WERI-Rb-1 (cell line): ENCODE measurements at regions not wholly inside any gene's neighbourhood (a gene's known extent, or its start where the extent isn't known, plus 50 kb on each side); places are given as distances from the start of the nearest gene placed in this dataset.

ENCODE experiments used
- DNase-seq: peaks from one replicate; pipeline ENCODE4 v3.0.0-alpha.2; 2020
- H3K27ac ChIP-seq: fragments of 250-450 bp; sonication (Bioruptor Pico); 2 replicates; pipeline ENCODE4 v1.5.1; 2020; ENCODE audit warnings: mild to moderate bottlenecking, moderate library complexity
- H3K27me3 ChIP-seq: fragments of 250-450 bp; sonication (Bioruptor Pico); 2 replicates; pipeline ENCODE4 v1.5.1; 2021; ENCODE audit warnings: mild to moderate bottlenecking, low read depth, moderate library complexity; ENCODE audit not compliant: insufficient read depth, severe bottlenecking
- H3K36me3 ChIP-seq: fragments of 250-450 bp; sonication (Bioruptor Pico); 2 replicates; pipeline ENCODE4 v1.5.1; 2020; ENCODE audit warnings: mild to moderate bottlenecking, moderate library complexity
- H3K4me3 ChIP-seq: 2 replicates; pipeline ENCODE4 v1.5.1; 2011; ENCODE audit warnings: low read depth, mild to moderate bottlenecking, control low read depth, low read length
- H3K9me3 ChIP-seq: fragments of 250-450 bp; sonication (Bioruptor Pico); 2 replicates; pipeline ENCODE4 v1.5.1; 2021; ENCODE audit warnings: mild to moderate bottlenecking, moderate library complexity; ENCODE audit not compliant: severe bottlenecking
- TF ChIP-seq, protein P1 (sequence below): IDR thresholded peaks from 2 replicates; pipeline ENCODE4 v1.5.1; 2011; ENCODE audit warnings: low read depth, mild to moderate bottlenecking, control low read depth, inconsistent platforms, low read length

DNA sequence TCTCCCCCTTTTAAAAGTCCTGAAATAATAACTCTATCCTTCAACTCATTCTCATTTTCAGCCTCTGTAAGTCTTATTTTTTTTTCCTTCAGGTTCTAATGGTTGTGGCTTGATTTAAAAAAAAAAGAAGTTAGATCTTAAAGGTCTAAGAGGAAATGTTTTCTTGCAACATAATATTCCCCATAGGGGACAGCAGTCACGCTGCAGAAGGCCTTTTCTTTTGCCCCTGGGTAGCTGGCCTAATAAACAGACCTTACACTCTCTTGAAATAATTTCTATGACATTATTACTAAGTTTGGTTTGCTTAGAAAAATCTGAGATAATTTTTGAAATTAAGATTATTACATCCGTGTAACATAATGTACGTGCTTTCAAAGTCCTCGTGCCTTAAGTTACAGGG is 564.1 kb upstream of the SPANXN1 start:
- H3K27me3 ChIP-seq: peaks cover 14% of the 10 kb centered on the region
- TF ChIP-seq, protein P1, sequence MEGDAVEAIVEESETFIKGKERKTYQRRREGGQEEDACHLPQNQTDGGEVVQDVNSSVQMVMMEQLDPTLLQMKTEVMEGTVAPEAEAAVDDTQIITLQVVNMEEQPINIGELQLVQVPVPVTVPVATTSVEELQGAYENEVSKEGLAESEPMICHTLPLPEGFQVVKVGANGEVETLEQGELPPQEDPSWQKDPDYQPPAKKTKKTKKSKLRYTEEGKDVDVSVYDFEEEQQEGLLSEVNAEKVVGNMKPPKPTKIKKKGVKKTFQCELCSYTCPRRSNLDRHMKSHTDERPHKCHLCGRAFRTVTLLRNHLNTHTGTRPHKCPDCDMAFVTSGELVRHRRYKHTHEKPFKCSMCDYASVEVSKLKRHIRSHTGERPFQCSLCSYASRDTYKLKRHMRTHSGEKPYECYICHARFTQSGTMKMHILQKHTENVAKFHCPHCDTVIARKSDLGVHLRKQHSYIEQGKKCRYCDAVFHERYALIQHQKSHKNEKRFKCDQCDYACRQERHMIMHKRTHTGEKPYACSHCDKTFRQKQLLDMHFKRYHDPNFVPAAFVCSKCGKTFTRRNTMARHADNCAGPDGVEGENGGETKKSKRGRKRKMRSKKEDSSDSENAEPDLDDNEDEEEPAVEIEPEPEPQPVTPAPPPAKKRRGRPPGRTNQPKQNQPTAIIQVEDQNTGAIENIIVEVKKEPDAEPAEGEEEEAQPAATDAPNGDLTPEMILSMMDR: no peak
- H3K36me3 ChIP-seq: no peaks in the 10 kb centered on the region
- no peak for DNase-seq
- H3K9me3 ChIP-seq: no peaks in the 10 kb centered on the region
- no peak overlapping the region for H3K4me3 ChIP-seq
- no peak overlapping the region for H3K27ac ChIP-seq

DNA sequence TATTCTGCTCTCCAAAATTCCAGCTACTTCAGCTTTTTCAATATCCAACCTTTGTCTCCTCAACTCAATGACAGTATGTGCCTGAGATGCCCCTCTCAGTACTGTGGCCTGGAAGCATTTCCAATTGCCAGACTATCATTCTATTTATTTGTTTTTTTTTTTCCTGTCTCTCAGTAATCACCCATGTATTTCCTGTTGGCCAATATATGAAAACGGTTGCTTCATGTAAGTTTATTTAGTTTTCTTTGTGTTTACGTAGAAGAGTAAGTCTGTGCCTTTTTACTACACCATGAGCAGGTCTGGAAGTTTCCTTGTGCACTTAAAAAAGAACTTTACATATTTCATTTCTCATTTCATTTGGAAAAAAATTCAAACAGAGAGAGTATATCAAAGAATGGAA is 537.5 kb upstream of the SPANXN1 start:
- Histone ChIP-seq H3K9me3 (no peaks in the 10 kb centered on the region), H3K4me3 (no peak overlapping the region), H3K27ac (no peak overlapping the region), H3K27me3 (peaks cover 7% of the 10 kb centered on the region), H3K36me3 (no peaks in the 10 kb centered on the region)
- no peak for DNase-seq
- TF ChIP-seq, protein P1: no peak

DNA sequence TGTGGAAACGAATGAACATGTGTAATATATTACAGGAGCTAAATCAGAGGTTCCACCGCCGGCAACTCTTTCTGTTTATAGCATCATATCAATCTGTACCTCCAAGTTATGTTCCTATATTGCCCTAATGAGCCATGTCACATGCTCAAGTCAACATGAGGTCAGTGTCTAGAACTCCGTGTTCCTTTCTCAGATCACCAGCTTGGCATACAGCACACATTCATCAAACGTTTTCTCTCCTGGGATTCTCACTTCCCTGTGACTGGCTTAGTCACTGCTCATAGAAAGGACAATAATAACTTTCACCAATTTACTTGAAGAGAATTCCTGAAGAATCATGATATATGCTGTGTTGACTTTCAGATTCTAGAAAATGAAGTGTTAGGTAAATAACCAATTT is 532.0 kb upstream of the SPANXN1 start:
- DNase-seq: no peak
- Histone ChIP-seq H3K9me3 (no peaks in the 10 kb centered on the region), H3K27ac (no peak overlapping the region), H3K4me3 (no peak overlapping the region), H3K36me3 (no peaks in the 10 kb centered on the region), H3K27me3 (peaks cover 17% of the 10 kb centered on the region)
- TF ChIP-seq, protein P1: no peak

DNA sequence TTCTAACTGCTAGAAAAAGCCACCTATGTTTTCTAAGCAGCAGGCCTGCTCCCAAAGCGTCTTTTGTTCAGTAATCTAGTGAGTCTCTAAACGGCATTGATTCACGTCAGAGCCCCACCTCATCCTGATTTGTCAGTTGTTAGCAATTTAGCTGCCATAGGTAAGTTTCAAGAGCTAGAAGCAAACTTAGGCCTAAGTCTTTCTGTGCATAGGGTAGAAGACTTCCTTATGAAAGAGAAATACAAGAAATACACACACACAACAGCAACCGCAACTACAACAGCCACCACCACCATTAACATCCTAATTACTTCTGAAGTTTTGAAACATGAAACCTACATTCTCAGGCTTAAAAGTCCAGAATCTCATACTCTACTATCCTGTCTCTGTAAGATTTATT is 531.1 kb upstream of the SPANXN1 start:
- H3K36me3 ChIP-seq: no peaks in the 10 kb centered on the region
- H3K4me3 ChIP-seq: no peak overlapping the region
- TF ChIP-seq, protein P1: no peak
- H3K27me3 ChIP-seq: peaks cover 17% of the 10 kb centered on the region
- no peaks in the 10 kb centered on the region for H3K9me3 ChIP-seq
- H3K27ac ChIP-seq: no peak overlapping the region
- DNase-seq: no peak

DNA sequence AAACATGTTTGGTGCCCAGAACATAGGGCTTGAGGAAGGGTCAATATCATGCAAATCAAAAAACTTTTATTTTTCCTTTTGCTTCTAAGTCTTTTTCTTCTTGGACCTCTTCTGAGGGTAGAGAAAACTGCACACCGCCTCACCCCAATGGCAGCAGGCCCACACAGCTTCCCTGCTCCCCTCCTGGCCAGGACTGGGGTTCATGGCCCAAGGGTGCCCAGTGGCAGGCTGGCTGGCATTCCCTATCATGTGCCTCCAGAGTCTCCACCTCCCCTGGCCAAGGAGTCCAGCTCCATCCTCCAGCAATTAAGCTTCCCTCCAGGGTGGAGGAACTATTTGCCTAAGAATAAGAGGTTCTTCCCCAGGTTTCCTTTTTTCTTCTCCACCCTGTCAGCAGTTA is 529.6 kb upstream of the SPANXN1 start:
- H3K9me3 ChIP-seq: no peaks in the 10 kb centered on the region
- H3K27me3 ChIP-seq: peaks cover 17% of the 10 kb centered on the region
- TF ChIP-seq, protein P1: no peak
- DNase-seq: no peak
- no peak overlapping the region for H3K4me3 ChIP-seq
- H3K27ac ChIP-seq: no peak overlapping the region
- no peaks in the 10 kb centered on the region for H3K36me3 ChIP-seq

DNA sequence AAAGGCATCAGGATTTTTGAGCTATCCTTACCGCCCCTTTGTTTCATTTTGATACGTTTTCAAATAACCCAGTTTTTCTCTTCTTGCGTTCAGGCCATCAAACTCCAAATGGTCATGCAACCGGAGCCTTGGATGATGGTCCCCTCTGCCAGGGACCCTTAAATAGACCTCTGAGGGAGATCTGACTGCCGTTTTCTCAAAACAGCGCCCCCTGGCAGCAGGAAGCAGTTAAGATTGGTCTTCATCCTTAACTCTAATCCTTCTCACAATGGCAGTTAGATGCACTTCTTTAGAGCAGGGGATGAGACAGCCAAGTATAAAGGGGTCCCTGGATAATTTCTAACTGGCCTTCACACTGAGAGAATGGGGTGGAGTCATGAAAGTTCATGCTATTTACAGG is 525.0 kb upstream of the SPANXN1 start:
- TF ChIP-seq, protein P1: peak; percentile 37; the same call in 1 of the 2 replicates
- H3K9me3 ChIP-seq: no peaks in the 10 kb centered on the region
- H3K27me3 ChIP-seq: peaks cover 29% of the 10 kb centered on the region
- H3K36me3 ChIP-seq: no peaks in the 10 kb centered on the region
- no peak overlapping the region for H3K27ac ChIP-seq
- peak; percentile 9 for DNase-seq
- no peak overlapping the region for H3K4me3 ChIP-seq
